ENCODE measurements at regions not wholly inside any gene's neighbourhood (a gene's known extent, or its start where the extent isn't known, plus 50 kb on each side); places are given as distances from the start of the nearest gene placed in this dataset.
"Not testable (repeated sequence)": the region's sequence is repeated elsewhere in the genome, so short reads cannot be mapped to it uniquely, and the experiment has no call there.

DNA sequence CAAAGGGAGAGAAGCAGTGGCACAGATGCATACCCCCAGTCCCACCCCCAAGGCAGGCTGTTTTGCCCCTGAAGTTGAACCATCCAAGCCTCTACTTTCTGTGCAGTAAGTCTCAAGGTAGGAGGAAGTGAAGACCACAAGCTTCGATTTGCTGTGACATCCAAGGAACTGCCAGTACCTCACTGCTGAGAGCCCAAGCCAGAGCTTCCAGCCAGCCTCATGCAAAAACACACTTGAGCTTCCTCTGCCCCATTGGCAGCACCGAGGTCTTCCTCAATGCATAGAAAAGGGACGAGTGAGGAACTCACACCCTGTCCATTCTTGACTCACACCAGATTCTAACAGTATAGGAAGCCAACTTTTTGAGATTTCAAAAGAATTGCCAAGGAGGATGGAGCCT is 311.7 kb downstream of the BCL2L11 start:
- H3K4me3 ChIP-seq; H3K27me3 ChIP-seq; DNase-seq; H3K27ac ChIP-seq; H3K4me1 ChIP-seq; H3K36me3 ChIP-seq; intact Hi-C loops (cut with DNase I); H3K9me3 ChIP-seq: not testable (repeated sequence)
- 82% methylated on average over 3 of the region's 3 CpGs; no CpG with 5 or more reads in 1 of the 2 donors for WGBS, 2 donors

DNA sequence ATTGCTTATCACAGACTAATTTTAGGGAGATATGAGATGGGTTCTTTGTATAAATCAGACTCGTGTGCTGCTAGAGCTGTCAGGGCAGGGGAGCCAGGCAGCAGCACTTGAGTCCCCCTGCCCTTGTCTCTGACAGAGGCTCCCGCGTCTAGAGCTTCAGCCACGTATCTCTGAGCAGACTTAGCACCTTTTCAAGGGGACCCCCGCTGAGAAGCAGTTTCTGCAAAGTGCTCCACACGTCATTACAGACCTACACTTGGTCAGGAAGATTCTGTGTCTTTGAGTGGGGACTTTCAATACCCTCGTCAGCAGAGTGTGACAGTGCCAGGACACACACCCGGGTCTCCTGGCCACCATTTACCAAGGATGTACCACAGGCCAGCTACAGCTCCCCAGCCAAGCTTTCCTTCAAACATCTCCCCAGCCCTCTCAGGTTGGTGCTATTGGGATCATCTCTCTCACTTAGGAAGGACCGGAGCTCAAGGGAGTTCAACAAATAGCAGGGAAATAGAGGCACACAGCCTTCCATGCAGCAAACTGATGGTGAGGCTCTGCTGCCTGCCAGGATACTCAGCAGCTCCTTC is 312.3 kb downstream of the BCL2L11 start:
- DNase-seq; H3K4me1 ChIP-seq; H3K4me3 ChIP-seq; H3K27me3 ChIP-seq; intact Hi-C loops (cut with DNase I); H3K36me3 ChIP-seq; H3K9me3 ChIP-seq; H3K27ac ChIP-seq: not testable (repeated sequence)
- 95% methylated on average over 3 of the region's 9 CpGs; no CpG with 5 or more reads in 1 of the 2 donors for WGBS, 2 donors

DNA sequence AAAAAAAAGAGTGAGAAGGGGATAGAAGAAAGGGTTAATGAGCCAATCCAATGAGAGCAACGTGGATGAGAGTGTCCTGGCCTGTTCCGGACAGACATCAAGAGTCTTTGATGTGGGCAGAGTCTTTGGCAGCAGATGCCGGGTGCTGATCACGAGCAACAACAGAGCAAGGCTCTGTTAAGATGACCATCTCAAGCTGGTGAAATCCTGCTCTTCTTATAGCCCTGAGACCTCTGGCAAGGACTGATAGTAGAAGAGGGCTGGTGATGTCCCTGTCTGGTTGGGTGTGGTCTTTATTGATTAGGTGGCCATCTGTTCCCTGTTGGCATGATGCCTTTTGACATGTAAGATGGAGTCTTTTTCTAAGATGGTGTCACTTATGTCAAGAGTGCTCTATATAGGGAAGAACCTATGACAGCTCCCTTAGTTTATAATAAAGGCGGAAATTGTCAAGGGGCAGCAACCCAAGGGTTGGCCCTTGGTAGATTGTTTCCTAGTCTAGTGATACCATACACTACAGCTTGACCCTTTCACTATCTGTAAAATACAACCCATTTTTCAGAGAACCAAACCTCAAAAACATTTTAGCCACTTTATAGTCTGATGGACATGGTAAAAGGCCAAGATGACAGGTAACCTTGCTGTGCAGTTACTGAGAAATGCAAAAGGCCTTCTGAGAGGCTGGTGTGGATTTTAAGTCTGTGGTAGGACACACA is 313.3 kb downstream of the BCL2L11 start:
- H3K27ac ChIP-seq; H3K9me3 ChIP-seq; H3K4me1 ChIP-seq; H3K27me3 ChIP-seq; H3K4me3 ChIP-seq; H3K36me3 ChIP-seq; intact Hi-C loops (cut with DNase I); DNase-seq: not testable (repeated sequence)
- WGBS, 2 donors, result 82% methylated on average over 2 of the region's 5 CpGs; no CpG with 5 or more reads in 1 of the 2 donors

DNA sequence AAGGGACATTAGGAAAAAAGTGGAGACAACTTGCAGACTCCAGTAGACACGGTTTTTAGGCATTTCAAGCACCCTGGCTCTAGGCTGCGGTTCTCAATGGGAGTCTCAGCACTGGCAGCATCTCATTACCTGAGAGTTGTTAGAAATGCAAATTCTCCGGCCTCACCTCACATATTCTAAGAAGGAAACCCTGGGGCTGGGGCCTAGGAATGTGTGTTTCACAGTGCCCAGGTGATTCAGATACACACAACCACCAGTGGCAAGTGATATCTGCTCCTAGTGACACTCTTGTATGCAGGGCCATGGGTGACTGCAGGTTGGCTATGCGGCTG is 313.9 kb downstream of the BCL2L11 start:
- H3K9me3 ChIP-seq; H3K27me3 ChIP-seq; H3K36me3 ChIP-seq; intact Hi-C loops (cut with DNase I); H3K4me1 ChIP-seq; H3K27ac ChIP-seq; H3K4me3 ChIP-seq; DNase-seq: not testable (repeated sequence)
- no CpG with 5 or more reads among the region's 4 CpGs for WGBS, 2 donors

DNA sequence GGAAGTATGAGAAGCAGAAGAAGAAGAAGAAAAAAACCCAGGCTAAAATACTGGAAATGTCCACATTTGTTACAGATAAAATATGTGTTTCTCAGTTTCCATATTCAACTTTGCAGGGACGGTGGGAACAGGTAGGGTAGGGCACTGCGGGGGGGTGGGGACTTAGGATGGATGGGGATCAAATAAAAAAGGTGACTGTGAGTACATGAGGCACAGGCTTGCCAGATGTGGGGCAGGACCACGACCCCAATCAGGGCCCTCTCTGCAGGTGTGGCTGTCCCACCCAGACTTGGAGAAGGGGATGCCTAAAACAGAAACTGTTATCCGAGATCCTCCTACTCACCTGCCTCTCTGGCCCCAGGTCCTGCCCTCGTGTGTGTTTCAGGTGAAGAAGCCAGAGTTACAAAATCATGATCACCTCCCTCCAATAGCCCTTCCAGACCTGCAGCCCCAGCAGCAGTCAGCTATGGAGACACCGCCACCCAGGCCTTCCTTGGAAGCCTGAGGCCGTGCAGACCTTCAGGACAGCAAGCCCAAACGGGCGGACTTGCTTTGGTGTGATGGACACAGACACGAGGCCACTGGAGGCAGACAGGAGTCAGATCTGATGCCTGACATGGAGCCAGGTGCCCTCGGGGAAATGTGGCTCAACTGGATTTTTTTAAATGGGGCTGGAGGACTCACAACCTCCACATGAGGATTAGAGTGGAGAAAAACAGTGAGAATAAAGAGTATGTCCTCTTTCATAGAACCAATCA is 315.0 kb downstream of the BCL2L11 start:
- H3K9me3 ChIP-seq; H3K27me3 ChIP-seq; intact Hi-C loops (cut with DNase I); H3K36me3 ChIP-seq; H3K27ac ChIP-seq; H3K4me1 ChIP-seq; DNase-seq; H3K4me3 ChIP-seq: not testable (repeated sequence)
- WGBS, 2 donors, result 70 to 85% methylated on average over 4 of the region's 11 CpGs

DNA sequence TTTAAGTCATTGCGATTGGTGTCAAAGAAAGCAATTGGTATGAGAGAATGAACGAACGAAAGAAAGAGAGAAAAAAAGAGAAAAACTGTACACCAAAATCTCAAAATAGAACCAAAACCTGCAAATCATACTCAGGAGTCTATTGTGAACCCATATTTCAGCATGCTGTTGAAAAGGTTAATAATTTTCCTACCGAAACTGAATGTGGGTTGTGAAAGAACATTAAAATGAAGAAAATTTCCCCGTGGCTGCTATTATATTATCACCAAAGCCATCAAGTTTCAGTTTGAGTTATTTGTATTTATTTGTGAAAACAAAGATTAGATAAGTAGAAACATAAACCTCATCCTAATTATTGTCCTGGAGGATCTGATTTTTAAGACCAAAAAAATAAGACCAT is 315.7 kb downstream of the BCL2L11 start:
- H3K27me3 ChIP-seq; DNase-seq; intact Hi-C loops (cut with DNase I); H3K4me3 ChIP-seq; H3K27ac ChIP-seq; H3K9me3 ChIP-seq; H3K4me1 ChIP-seq; H3K36me3 ChIP-seq: not testable (repeated sequence)
- 53 to 79% methylated on average over 2 of the region's 5 CpGs for WGBS, 2 donors

DNA sequence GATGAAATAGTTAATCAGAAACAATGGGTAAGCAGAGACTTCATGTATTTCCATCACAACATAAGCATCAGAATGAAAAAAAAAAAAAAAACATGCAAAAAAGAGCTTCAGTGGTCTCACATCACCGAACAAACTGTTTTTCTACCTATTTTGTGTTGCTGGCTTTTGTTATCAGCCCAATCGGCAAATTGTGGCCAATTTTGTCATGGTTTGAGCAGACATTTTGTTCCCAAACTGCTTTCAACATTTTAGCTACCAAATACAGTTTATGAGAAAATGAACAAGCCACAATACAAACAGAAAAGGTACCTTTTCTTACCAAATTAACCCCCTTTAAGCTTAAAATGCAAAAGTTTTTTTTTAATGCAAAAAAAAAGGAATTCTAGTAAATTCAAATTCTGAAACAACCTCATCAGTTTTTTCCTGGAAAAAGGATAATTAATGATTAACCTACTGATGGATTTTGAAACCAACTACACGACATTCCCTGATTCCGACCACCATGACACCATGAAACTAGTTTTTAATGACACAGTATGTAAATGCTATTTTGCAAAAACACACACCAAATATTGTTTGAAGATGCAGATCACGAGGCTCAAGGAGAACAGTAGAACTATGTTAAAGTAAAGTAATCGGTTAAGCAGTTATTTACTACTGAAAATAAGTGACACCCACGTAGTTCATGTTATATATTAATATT is 316.7 kb downstream of the BCL2L11 start:
- H3K4me1 ChIP-seq; DNase-seq; H3K27ac ChIP-seq; H3K36me3 ChIP-seq; H3K27me3 ChIP-seq; H3K4me3 ChIP-seq; H3K9me3 ChIP-seq; intact Hi-C loops (cut with DNase I): not testable (repeated sequence)
- 80 to 84% methylated on average over 4 of the region's 7 CpGs for WGBS, 2 donors

DNA sequence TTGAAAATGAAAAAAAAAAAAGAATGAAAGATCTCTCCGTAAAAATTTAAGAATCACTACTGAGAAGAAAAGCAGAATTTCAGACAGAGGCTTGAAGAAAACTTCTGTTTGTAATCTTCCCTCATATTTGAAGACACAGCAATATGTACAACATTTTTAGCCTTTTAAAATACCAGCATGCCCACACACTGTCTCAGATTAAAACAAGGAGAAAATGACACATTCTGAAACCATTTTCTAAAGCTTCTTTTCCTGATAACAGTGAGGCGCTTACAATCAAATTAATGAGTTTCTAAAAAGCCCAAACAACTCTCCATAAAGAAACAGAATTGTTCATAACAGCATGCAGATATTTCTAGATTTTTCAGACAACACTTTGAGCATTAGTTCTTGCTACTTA is 317.4 kb downstream of the BCL2L11 start:
- intact Hi-C loops (cut with DNase I); H3K4me3 ChIP-seq; H3K4me1 ChIP-seq; H3K36me3 ChIP-seq; H3K9me3 ChIP-seq; H3K27ac ChIP-seq; DNase-seq; H3K27me3 ChIP-seq: not testable (repeated sequence)
- WGBS, 2 donors, result 73 to 81% methylated on average over 2 of the region's 2 CpGs

DNA sequence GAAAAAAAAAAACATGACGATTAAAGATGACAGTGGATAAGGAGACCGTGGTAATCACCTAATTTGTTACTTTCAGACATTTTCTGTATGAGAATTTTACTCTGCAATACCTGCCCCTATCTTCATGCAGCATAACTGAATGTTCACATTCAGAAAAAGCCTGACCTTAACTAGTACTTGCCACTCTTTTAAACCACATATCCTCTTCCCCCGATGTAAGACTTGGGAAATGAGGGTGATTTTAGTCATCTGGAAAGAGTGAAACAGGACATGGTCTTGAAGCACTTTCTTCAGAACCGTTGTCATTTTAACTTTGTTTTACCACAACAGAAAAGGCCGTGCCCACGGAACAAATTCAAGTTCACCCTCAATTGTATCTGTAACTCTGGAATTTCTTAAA is 318.5 kb downstream of the BCL2L11 start:
- H3K9me3 ChIP-seq; H3K4me3 ChIP-seq; H3K36me3 ChIP-seq; DNase-seq; H3K27ac ChIP-seq; H3K4me1 ChIP-seq; H3K27me3 ChIP-seq; intact Hi-C loops (cut with DNase I): not testable (repeated sequence)
- 60 to 86% methylated on average over 1 to 4 of the region's 6 CpGs for WGBS, 2 donors

DNA sequence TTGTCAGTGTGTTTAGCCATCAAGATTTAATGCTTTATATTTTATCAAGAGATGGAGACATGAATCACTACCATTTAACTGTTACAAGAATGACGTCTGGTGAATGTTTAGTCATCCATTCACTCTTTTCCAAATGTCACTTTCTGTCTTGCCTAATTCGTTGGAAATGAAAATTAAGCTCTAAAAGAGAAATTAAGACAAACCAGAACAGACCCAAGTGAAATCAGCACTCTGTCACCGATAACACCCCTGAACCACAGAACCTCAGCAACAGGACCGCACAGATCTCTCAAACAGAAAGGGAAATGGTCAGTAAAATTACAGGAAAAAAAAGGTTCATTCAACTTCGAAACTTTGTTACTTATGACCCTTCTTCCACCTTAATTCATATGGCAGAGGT is 320.9 kb downstream of the BCL2L11 start:
- H3K36me3 ChIP-seq; H3K4me1 ChIP-seq; DNase-seq; H3K4me3 ChIP-seq; H3K9me3 ChIP-seq; H3K27me3 ChIP-seq; H3K27ac ChIP-seq; intact Hi-C loops (cut with DNase I): not testable (repeated sequence)
- 80 to 100% methylated on average over 2 to 3 of the region's 5 CpGs for WGBS, 2 donors

DNA sequence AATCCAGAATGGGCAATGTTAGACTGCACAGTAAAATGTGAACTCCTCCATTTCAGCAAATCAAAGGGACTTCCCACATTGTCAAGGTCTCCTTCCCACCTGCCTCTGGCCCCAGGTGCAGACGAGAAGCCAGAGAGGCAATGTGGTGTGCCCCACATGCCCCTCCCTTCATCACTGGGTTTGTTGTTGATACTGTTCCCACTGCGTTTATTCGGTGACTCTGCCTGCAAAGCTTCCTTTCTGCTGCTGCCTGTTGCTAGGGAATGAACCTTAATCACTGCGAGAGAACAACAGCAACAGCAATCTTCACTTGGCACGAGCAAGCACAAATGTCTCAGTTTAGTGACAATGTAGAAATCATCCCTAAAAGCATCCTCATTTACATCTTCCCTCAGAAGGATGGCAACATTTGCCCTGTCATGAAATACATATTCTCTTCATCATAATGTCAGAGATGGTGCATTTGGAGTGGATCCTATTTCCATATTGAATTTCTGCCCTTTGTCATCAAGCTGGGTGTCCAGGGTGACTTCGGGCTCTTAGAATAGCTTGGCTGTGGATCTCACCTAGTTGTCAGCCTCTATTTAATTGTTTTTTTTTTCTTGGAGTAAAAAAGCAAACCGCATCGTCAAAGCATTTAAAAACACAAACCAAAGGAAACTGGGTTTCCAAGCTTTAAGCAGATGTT is 322.2 kb downstream of the BCL2L11 start:
- 50% methylated on average over 4 of the region's 8 CpGs; no CpG with 5 or more reads in 1 of the 2 donors for WGBS, 2 donors
- H3K36me3 ChIP-seq; H3K27me3 ChIP-seq; DNase-seq; H3K4me3 ChIP-seq; intact Hi-C loops (cut with DNase I); H3K4me1 ChIP-seq; H3K27ac ChIP-seq; H3K9me3 ChIP-seq: not testable (repeated sequence)

DNA sequence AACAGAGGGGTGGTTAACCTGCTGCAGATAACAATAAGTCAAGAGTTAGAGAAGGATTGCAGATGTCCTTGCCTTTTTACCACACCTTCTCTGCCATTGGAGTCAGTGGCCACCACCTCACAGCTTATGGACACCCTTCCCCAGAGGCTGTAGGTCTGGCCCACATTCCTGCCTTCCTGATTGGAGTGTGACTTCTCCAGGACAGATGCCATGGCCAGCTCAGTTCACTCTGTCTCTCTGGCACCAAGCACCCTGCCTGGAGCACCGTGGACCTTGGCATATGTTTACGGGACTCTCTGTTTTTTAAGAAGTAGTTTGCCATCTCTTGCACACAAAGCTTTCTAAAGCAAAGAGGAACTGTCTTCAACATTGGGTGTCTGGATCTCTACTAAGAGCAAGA is 323.8 kb downstream of the BCL2L11 start:
- H3K36me3 ChIP-seq; H3K4me3 ChIP-seq; H3K9me3 ChIP-seq; H3K4me1 ChIP-seq; H3K27ac ChIP-seq; intact Hi-C loops (cut with DNase I); H3K27me3 ChIP-seq; DNase-seq: not testable (repeated sequence)
- no CpG with 5 or more reads among the region's 2 CpGs for WGBS, 2 donors

All from esophagus squamous epithelium (tissue), 5 donors.